ENCODE measurements at regions not wholly inside any gene's neighbourhood (a gene's known extent, or its start where the extent isn't known, plus 50 kb on each side); places are given as distances from the start of the nearest gene placed in this dataset.

DNA sequence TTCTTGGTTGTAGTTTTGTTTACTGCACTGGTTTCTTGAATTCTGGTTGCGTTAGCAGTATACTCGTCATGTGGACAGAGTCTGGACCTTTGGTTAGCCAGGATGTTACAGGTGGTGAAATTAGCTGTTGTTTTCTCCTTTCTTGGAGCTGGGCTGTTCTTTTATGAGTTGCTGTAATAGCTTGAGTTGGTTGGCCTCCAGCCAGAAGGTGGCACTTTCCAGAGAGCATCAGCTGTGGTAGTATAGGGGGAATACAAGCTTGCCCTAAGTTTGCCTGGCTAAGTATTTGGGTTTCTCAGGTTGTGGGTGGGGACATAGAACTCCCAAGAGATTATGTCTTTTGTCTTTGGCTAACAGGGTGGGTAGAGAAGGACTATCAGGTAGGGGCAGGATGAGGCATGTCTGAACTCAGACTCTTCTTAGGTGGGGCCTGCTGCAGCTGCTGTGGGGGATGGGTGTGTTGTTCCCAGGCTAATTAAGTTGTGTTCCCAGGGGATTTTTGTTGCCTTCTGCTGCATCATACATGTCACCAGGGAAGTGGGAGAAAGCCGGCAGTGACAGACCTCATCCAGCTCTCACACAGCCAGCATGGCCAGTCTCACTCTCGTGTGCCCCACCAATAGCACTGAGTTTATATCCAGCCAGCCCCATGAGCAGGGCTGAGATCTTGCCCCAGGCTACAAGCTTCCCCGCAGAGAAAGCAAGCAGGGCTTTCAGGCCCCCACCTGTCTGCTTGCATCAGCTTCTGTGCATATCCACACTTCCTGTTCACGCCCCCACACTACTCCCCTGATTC, 246.7 kb upstream of the TPK1 start:
- TF ChIP-seq, protein P1, sequence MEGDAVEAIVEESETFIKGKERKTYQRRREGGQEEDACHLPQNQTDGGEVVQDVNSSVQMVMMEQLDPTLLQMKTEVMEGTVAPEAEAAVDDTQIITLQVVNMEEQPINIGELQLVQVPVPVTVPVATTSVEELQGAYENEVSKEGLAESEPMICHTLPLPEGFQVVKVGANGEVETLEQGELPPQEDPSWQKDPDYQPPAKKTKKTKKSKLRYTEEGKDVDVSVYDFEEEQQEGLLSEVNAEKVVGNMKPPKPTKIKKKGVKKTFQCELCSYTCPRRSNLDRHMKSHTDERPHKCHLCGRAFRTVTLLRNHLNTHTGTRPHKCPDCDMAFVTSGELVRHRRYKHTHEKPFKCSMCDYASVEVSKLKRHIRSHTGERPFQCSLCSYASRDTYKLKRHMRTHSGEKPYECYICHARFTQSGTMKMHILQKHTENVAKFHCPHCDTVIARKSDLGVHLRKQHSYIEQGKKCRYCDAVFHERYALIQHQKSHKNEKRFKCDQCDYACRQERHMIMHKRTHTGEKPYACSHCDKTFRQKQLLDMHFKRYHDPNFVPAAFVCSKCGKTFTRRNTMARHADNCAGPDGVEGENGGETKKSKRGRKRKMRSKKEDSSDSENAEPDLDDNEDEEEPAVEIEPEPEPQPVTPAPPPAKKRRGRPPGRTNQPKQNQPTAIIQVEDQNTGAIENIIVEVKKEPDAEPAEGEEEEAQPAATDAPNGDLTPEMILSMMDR (IDR thresholded peaks at IDR 0.05; ENCODE audit: low read length): no peak
- TF ChIP-seq EZH2 (IDR thresholded peaks at IDR 0.05; ENCODE audit: borderline replicate concordance, low read length): no peak

Data from OCI-LY1 (cell line).